DOHH2 (cell line): ENCODE measurements at regions not wholly inside any gene's neighbourhood (a gene's known extent, or its start where the extent isn't known, plus 50 kb on each side); places are given as distances from the start of the nearest gene placed in this dataset.

Experiments used
- EZH2phosphoT487 ChIP-seq: fragments of 200-600 bp; sonication (generic); IDR thresholded peaks from 2 replicates; pipeline ENCODE4 v1.6.1; 2017; ENCODE audit warnings: borderline replicate concordance, mild to moderate bottlenecking, antibody characterized with exemption, low read length, moderate library complexity, mixed read lengths
- TF ChIP-seq, protein P1 (sequence below): fragments of 200-600 bp; sonication (generic); IDR thresholded peaks from one replicate; pipeline ENCODE4 v1.5.1; 2014; ENCODE audit warnings: antibody characterized with exemption, mild to moderate bottlenecking, low read depth, low read length; ENCODE audit not compliant: poor library complexity, severe bottlenecking

- TF ChIP-seq, protein P1, sequence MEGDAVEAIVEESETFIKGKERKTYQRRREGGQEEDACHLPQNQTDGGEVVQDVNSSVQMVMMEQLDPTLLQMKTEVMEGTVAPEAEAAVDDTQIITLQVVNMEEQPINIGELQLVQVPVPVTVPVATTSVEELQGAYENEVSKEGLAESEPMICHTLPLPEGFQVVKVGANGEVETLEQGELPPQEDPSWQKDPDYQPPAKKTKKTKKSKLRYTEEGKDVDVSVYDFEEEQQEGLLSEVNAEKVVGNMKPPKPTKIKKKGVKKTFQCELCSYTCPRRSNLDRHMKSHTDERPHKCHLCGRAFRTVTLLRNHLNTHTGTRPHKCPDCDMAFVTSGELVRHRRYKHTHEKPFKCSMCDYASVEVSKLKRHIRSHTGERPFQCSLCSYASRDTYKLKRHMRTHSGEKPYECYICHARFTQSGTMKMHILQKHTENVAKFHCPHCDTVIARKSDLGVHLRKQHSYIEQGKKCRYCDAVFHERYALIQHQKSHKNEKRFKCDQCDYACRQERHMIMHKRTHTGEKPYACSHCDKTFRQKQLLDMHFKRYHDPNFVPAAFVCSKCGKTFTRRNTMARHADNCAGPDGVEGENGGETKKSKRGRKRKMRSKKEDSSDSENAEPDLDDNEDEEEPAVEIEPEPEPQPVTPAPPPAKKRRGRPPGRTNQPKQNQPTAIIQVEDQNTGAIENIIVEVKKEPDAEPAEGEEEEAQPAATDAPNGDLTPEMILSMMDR, result no peak
- TF ChIP-seq EZH2phosphoT487, result no peak
Measured at GRCh38 chr17:13316657-13317056, 285.1 kb downstream of the HS3ST3A1 start.
